ENCODE measurements at regions not wholly inside any gene's neighbourhood (a gene's known extent, or its start where the extent isn't known, plus 50 kb on each side); places are given as distances from the start of the nearest gene placed in this dataset.

DNA sequence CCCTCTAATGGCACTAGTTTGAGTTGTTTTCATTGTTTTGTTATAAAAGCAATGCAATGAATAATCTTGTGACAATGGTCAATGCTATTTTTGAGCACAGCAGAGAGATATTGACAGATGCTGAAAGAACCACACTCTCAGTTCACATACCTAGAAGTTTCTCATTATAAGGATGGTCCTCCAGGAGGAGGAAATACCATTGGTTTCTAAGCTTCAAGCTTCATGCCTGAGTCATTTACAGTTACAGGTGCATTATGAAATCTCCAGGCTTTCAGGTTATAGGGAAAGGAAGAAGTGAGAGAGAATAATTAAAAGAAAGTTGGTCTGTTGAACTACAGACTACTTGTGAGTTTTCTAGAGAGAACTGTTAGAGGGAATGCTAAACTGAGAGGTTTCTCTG, 75.3 kb downstream of the PWWP3B start:
- TF ChIP-seq CTCF (IDR thresholded peaks at IDR 0.05), result no peak
- no peak for TF ChIP-seq POLR2A (IDR thresholded peaks at IDR 0.05)

Measured in body of pancreas (tissue), 4 donors.